ENCODE measurements at regions not wholly inside any gene's neighbourhood (a gene's known extent, or its start where the extent isn't known, plus 50 kb on each side); places are given as distances from the start of the nearest gene placed in this dataset.

- no peak overlapping the region for H3K27ac ChIP-seq (ENCODE audit: low read depth, low read length, poor library complexity, severe bottlenecking)
- POLR2A ChIA-PET, result no interaction called here
- intact Hi-C loops (cut with micrococcal nuclease; ENCODE audit: unreplicated experiment), result no loop called here
- H3K4me1 ChIP-seq (ENCODE audit: insufficient read depth, low read length, poor library complexity, severe bottlenecking), result no peaks in the 10 kb centered on the region
- no TSS peak for BruUV-seq (replicated peaks)
- H3K9me2 ChIP-seq (ENCODE audit: insufficient read depth, low read length), result no peaks in the 10 kb centered on the region
- no peak overlapping the region for H2AFZ ChIP-seq (ENCODE audit: low read length)
- no peaks in the 10 kb centered on the region for H4K20me1 ChIP-seq (ENCODE audit: insufficient read depth, low read length)
- H3K4me3 ChIP-seq (ENCODE audit: low read depth, low read length, poor library complexity, severe bottlenecking), result no peak overlapping the region
- no peaks in the 10 kb centered on the region for H3K79me2 ChIP-seq (ENCODE audit: insufficient read depth, low read depth, low read length)
- CTCF ChIA-PET (ENCODE audit: unreplicated experiment), result no interaction called here
- no peaks in the 10 kb centered on the region for H3K36me3 ChIP-seq (ENCODE audit: insufficient read depth, low read length)
- H3K9me3 ChIP-seq (ENCODE audit: low read length), result no peaks in the 10 kb centered on the region
- no peak for TF ChIP-seq EZH2phosphoT487 (IDR thresholded peaks at IDR 0.05; ENCODE audit: borderline replicate concordance, low read depth, low read length)
- TF ChIP-seq CTCF (conservative IDR thresholded peaks at IDR 0.05; ENCODE audit: low read length), result no peak
- DNase-seq (ENCODE audit: low spot score), result no peak
- no peak overlapping the region for H3K4me2 ChIP-seq (ENCODE audit: low read length)
These were observed 71.7 kb upstream of the ASB18 start for GRCh38 chr2:236335696-236336574.

- no peaks in the 10 kb centered on the region for H4K20me1 ChIP-seq (ENCODE audit: insufficient read depth, low read length)
- no peak for TF ChIP-seq CTCF (conservative IDR thresholded peaks at IDR 0.05; ENCODE audit: low read length)
- no peak for TF ChIP-seq EZH2phosphoT487 (IDR thresholded peaks at IDR 0.05; ENCODE audit: borderline replicate concordance, low read depth, low read length)
- no TSS peak for BruUV-seq (replicated peaks)
- no peaks in the 10 kb centered on the region for H3K79me2 ChIP-seq (ENCODE audit: insufficient read depth, low read depth, low read length)
- intact Hi-C loops (cut with micrococcal nuclease; ENCODE audit: unreplicated experiment), result no loop called here
- no peaks in the 10 kb centered on the region for H3K36me3 ChIP-seq (ENCODE audit: insufficient read depth, low read length)
- CTCF ChIA-PET (ENCODE audit: unreplicated experiment), result no interaction called here
- H3K9me2 ChIP-seq (ENCODE audit: insufficient read depth, low read length), result no peaks in the 10 kb centered on the region
- H3K4me3 ChIP-seq (ENCODE audit: low read depth, low read length, poor library complexity, severe bottlenecking), result no peak overlapping the region
- H3K27ac ChIP-seq (ENCODE audit: low read depth, low read length, poor library complexity, severe bottlenecking), result no peak overlapping the region
- no peak overlapping the region for H2AFZ ChIP-seq (ENCODE audit: low read length)
- no peak for DNase-seq (ENCODE audit: low spot score)
- no peaks in the 10 kb centered on the region for H3K4me1 ChIP-seq (ENCODE audit: insufficient read depth, low read length, poor library complexity, severe bottlenecking)
- H3K9me3 ChIP-seq (ENCODE audit: low read length), result no peaks in the 10 kb centered on the region
- no peak overlapping the region for H3K4me2 ChIP-seq (ENCODE audit: low read length)
- POLR2A ChIA-PET, result no interaction called here
These were observed 72.6 kb upstream of the ASB18 start for GRCh38 chr2:236336575-236337464.

All from OCI-LY7 (cell line).